ENCODE measurements at regions not wholly inside any gene's neighbourhood (a gene's known extent, or its start where the extent isn't known, plus 50 kb on each side); places are given as distances from the start of the nearest gene placed in this dataset.

- Histone ChIP-seq H3K4me3 (ENCODE audit: low read depth in 1 of 3, low read length in 3 of 3) (no peak overlapping the region), H3K36me3 (ENCODE audit: control insufficient read depth in 4 of 4, insufficient read depth in 3 of 4, low read depth in 1 of 4, low read length in 3 of 4) (no peaks in the 10 kb centered on the region), H3K9ac (ENCODE audit: low read depth in 1 of 2, low read length in 2 of 2) (no peak overlapping the region), H3K9me3 (ENCODE audit: control insufficient read depth in 4 of 4, low read length in 3 of 4) (no peaks in the 10 kb centered on the region), H3K4me1 (ENCODE audit: control insufficient read depth in 4 of 4, insufficient read depth in 4 of 4, low read length in 3 of 4) (no peaks in the 10 kb centered on the region), H3K27ac (ENCODE audit: low read depth in 1 of 2, low read length in 2 of 2) (no peak overlapping the region), H3K27me3 (ENCODE audit: control insufficient read depth in 4 of 4, insufficient read depth in 4 of 4, low read length in 3 of 4) (no peaks in the 10 kb centered on the region)
- DNase-seq (ENCODE audit: low spot score), result no peak
- no peak for TF ChIP-seq TAF1 (conservative IDR thresholded peaks at IDR 0.05)
- TF ChIP-seq RAD21 (IDR thresholded peaks at IDR 0.05), result no peak
- TF ChIP-seq NR2F2 (IDR thresholded peaks at IDR 0.05), result no peak
- no peak for TF ChIP-seq FOXA1 (IDR thresholded peaks at IDR 0.05)
- TF ChIP-seq GABPA (IDR thresholded peaks at IDR 0.05 in 1 of 2, conservative IDR thresholded peaks at IDR 0.05 in 1 of 2), result no peak
- no peak for TF ChIP-seq ATF3 (IDR thresholded peaks at IDR 0.05)
- no peak for TF ChIP-seq RXRA (IDR thresholded peaks at IDR 0.05)
- TF ChIP-seq YY1 (IDR thresholded peaks at IDR 0.05), result no peak
- no peak for TF ChIP-seq FOXA2 (IDR thresholded peaks at IDR 0.05)
- no peak for TF ChIP-seq HNF4A (conservative IDR thresholded peaks at IDR 0.05)
- TF ChIP-seq ZBTB33 (IDR thresholded peaks at IDR 0.05), result no peak
- TF ChIP-seq JUND (IDR thresholded peaks at IDR 0.05), result no peak
- TF ChIP-seq HNF4G (IDR thresholded peaks at IDR 0.05), result no peak
- 85% methylated on average over 1 of the region's 1 CpG for WGBS
These were observed 248.3 kb upstream of the IGFBP3 start for GRCh38 chr7:46169384-46169755.

GRCh38 chr7:46168671-46169383, 247.8 kb upstream of the IGFBP3 start:
- Histone ChIP-seq H3K36me3 (ENCODE audit: control insufficient read depth in 4 of 4, insufficient read depth in 3 of 4, low read depth in 1 of 4, low read length in 3 of 4) (no peaks in the 10 kb centered on the region), H3K27me3 (ENCODE audit: control insufficient read depth in 4 of 4, insufficient read depth in 4 of 4, low read length in 3 of 4) (no peaks in the 10 kb centered on the region), H3K9ac (ENCODE audit: low read depth in 1 of 2, low read length in 2 of 2) (no peak overlapping the region), H3K4me1 (ENCODE audit: control insufficient read depth in 4 of 4, insufficient read depth in 4 of 4, low read length in 3 of 4) (no peaks in the 10 kb centered on the region), H3K9me3 (ENCODE audit: control insufficient read depth in 4 of 4, low read length in 3 of 4) (no peaks in the 10 kb centered on the region), H3K27ac (ENCODE audit: low read depth in 1 of 2, low read length in 2 of 2) (no peak overlapping the region), H3K4me3 (ENCODE audit: low read depth in 1 of 3, low read length in 3 of 3) (no peak overlapping the region)
- DNase-seq (ENCODE audit: low spot score), result no peak
- TF ChIP-seq HNF4A (conservative IDR thresholded peaks at IDR 0.05) (no peak), HNF4G (IDR thresholded peaks at IDR 0.05) (no peak), REST (IDR thresholded peaks at IDR 0.05) (no peak), FOXA2 (IDR thresholded peaks at IDR 0.05) (no peak), TAF1 (conservative IDR thresholded peaks at IDR 0.05) (no peak), CTCF (IDR thresholded peaks at IDR 0.05; ENCODE audit: low read depth, low read length, missing input control) (no peak), MAX (IDR thresholded peaks at IDR 0.05) (no peak), RAD21 (IDR thresholded peaks at IDR 0.05) (no peak), NR2F2 (IDR thresholded peaks at IDR 0.05) (no peak), JUND (IDR thresholded peaks at IDR 0.05) (no peak), SP1 (IDR thresholded peaks at IDR 0.05) (no peak), FOXA1 (IDR thresholded peaks at IDR 0.05) (no peak), YY1 (IDR thresholded peaks at IDR 0.05) (no peak), GABPA (IDR thresholded peaks at IDR 0.05 in 1 of 2, conservative IDR thresholded peaks at IDR 0.05 in 1 of 2) (no peak), ATF3 (IDR thresholded peaks at IDR 0.05) (no peak), EGR1 (IDR thresholded peaks at IDR 0.05; ENCODE audit: low read depth in 2 of 2) (no peak)
- WGBS, result 96% methylated on average over 11 of the region's 11 CpGs

Data from liver (tissue), 8 donors.